ENCODE measurements at regions not wholly inside any gene's neighbourhood (a gene's known extent, or its start where the extent isn't known, plus 50 kb on each side); places are given as distances from the start of the nearest gene placed in this dataset.

DNA sequence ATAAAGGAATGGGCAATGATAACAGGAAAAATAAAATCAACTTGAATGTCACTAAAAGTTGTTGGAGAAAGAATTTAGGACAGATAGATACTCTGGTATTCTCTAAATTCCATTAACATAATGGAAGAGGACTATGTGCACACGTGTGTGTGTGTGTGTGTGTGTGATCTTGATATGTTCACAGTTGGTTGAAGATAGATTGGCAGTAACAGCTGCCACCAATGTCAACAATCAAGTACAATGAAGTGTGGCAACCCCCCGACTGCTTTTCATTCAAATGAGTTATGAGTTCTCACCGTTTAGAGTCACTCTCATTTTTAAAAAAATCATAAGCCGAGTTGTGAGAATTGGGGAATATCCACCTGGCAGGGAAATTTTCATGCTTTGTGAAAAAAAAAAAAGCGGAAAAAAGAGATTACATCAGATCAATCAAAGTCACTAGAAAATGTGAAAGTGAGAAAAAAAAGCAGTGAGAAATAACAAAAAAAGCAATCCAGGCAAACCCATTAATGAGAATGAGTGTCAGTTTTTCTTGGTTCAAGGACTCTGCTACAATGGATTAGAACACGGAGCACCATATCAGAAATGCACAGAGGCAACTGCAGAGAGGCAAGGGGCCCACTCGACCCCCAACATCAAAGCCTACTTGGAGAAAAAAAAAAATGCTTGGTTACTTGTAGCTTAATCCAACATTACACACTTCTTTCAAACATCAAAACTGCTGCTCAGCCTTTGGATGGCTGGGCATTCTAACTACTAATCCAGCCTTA is 414.9 kb upstream of the PITX2 start:
- H3K79me2 ChIP-seq (ENCODE audit: insufficient read depth, low read length): no peaks in the 10 kb centered on the region
- TF ChIP-seq, protein P1, sequence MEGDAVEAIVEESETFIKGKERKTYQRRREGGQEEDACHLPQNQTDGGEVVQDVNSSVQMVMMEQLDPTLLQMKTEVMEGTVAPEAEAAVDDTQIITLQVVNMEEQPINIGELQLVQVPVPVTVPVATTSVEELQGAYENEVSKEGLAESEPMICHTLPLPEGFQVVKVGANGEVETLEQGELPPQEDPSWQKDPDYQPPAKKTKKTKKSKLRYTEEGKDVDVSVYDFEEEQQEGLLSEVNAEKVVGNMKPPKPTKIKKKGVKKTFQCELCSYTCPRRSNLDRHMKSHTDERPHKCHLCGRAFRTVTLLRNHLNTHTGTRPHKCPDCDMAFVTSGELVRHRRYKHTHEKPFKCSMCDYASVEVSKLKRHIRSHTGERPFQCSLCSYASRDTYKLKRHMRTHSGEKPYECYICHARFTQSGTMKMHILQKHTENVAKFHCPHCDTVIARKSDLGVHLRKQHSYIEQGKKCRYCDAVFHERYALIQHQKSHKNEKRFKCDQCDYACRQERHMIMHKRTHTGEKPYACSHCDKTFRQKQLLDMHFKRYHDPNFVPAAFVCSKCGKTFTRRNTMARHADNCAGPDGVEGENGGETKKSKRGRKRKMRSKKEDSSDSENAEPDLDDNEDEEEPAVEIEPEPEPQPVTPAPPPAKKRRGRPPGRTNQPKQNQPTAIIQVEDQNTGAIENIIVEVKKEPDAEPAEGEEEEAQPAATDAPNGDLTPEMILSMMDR (IDR thresholded peaks at IDR 0.05; ENCODE audit: borderline replicate concordance, extremely low read depth, low read length, poor library complexity, severe bottlenecking): no peak
- no peak overlapping the region for H3K9ac ChIP-seq (ENCODE audit: low read depth, low read length)
- H3K27me3 ChIP-seq (ENCODE audit: insufficient read depth, low read length, poor library complexity): no peaks in the 10 kb centered on the region
- no peak for ATAC-seq (ENCODE audit: insufficient read depth, low read depth)
- no peak overlapping the region for H3K27ac ChIP-seq (ENCODE audit: low read length)
- no peak overlapping the region for H3K4me3 ChIP-seq (ENCODE audit: low read depth in 1 of 2, low read length in 2 of 2)
- no peak for DNase-seq
- H4K20me1 ChIP-seq (ENCODE audit: insufficient read depth, low read length): no peaks in the 10 kb centered on the region
- H3K4me1 ChIP-seq (ENCODE audit: insufficient read depth, low read length): no peaks in the 10 kb centered on the region
- H2AFZ ChIP-seq (ENCODE audit: low read depth, low read length): no peak overlapping the region
- no peak overlapping the region for H3K4me2 ChIP-seq (ENCODE audit: insufficient read depth, low read length)
- H3K9me3 ChIP-seq (ENCODE audit: insufficient read depth, low read length, severe bottlenecking): no peaks in the 10 kb centered on the region
- H3K36me3 ChIP-seq (ENCODE audit: insufficient read depth, low read length): no peaks in the 10 kb centered on the region

DNA sequence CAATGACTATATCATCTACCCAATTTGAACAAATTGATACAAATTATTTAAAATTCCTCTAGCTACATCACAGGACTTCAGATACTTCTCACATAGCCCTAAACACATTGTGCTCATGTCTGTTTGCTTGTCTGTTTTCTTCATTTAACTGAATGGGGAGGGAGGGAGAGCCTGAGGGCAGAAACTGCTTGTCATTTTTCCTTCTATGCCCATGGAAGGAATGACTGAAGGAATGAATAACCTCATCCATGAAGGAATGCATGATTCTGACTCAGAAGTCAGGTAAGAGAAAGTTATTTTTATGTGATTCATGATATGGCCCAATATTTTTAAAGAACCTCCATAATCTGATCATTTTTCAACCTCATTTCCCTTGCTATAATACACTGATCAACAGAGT is 418.0 kb upstream of the PITX2 start:
- Histone ChIP-seq H3K36me3 (ENCODE audit: insufficient read depth, low read length) (no peaks in the 10 kb centered on the region), H3K79me2 (ENCODE audit: insufficient read depth, low read length) (no peaks in the 10 kb centered on the region), H3K27me3 (ENCODE audit: insufficient read depth, low read length, poor library complexity) (no peaks in the 10 kb centered on the region), H3K9me3 (ENCODE audit: insufficient read depth, low read length, severe bottlenecking) (no peaks in the 10 kb centered on the region), H3K4me2 (ENCODE audit: insufficient read depth, low read length) (no peak overlapping the region), H2AFZ (ENCODE audit: low read depth, low read length) (no peak overlapping the region), H3K4me1 (ENCODE audit: insufficient read depth, low read length) (no peaks in the 10 kb centered on the region), H4K20me1 (ENCODE audit: insufficient read depth, low read length) (no peaks in the 10 kb centered on the region), H3K27ac (ENCODE audit: low read length) (no peak overlapping the region), H3K4me3 (ENCODE audit: low read depth in 1 of 2, low read length in 2 of 2) (no peak overlapping the region), H3K9ac (ENCODE audit: low read depth, low read length) (no peak overlapping the region)
- DNase-seq (no peak), ATAC-seq (ENCODE audit: insufficient read depth, low read depth) (no peak)
- TF ChIP-seq EZH2 (IDR thresholded peaks at IDR 0.05; ENCODE audit: borderline replicate concordance, low read depth, low read length, severe bottlenecking): no peak
- TF ChIP-seq, protein P1 (IDR thresholded peaks at IDR 0.05; ENCODE audit: borderline replicate concordance, extremely low read depth, low read length, poor library complexity, severe bottlenecking): no peak

- no peaks in the 10 kb centered on the region for H4K20me1 ChIP-seq (ENCODE audit: insufficient read depth, low read length)
- H3K9me3 ChIP-seq (ENCODE audit: insufficient read depth, low read length, severe bottlenecking): no peaks in the 10 kb centered on the region
- H2AFZ ChIP-seq (ENCODE audit: low read depth, low read length): no peak overlapping the region
- H3K27me3 ChIP-seq (ENCODE audit: insufficient read depth, low read length, poor library complexity): no peaks in the 10 kb centered on the region
- H3K4me2 ChIP-seq (ENCODE audit: insufficient read depth, low read length): no peak overlapping the region
- TF ChIP-seq EZH2 (IDR thresholded peaks at IDR 0.05; ENCODE audit: borderline replicate concordance, low read depth, low read length, severe bottlenecking): no peak
- TF ChIP-seq, protein P1 (IDR thresholded peaks at IDR 0.05; ENCODE audit: borderline replicate concordance, extremely low read depth, low read length, poor library complexity, severe bottlenecking): no peak
- no peak overlapping the region for H3K27ac ChIP-seq (ENCODE audit: low read length)
- H3K4me1 ChIP-seq (ENCODE audit: insufficient read depth, low read length): no peaks in the 10 kb centered on the region
- no peaks in the 10 kb centered on the region for H3K79me2 ChIP-seq (ENCODE audit: insufficient read depth, low read length)
- no peak overlapping the region for H3K9ac ChIP-seq (ENCODE audit: low read depth, low read length)
- DNase-seq (no peak), ATAC-seq (ENCODE audit: insufficient read depth, low read depth) (no peak)
- H3K4me3 ChIP-seq (ENCODE audit: low read depth in 1 of 2, low read length in 2 of 2): no peak overlapping the region
- no peaks in the 10 kb centered on the region for H3K36me3 ChIP-seq (ENCODE audit: insufficient read depth, low read length)
Observed at GRCh38 chr4:111043286-111043685, 420.4 kb upstream of the PITX2 start.

Data from DND-41 (cell line).